ENCODE measurements at regions not wholly inside any gene's neighbourhood (a gene's known extent, or its start where the extent isn't known, plus 50 kb on each side); places are given as distances from the start of the nearest gene placed in this dataset.

DNA sequence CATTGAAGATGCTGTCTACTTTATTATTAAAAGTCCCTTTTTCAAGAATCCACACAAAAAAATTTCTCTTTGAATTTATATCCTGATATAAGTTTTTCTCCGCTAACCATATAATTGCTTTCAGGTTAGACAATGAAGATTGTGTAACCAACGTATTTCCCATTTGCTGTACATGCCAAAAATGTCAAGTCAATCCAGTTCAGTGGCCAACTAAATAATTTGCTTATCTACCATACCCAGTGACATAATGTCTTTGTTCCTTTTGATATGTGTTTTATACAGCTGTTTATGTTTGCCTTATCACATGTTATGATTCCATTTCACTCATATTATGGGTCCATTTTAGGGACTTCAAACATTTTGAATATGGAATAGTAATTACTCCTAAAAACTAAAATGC is 349.9 kb downstream of the EFNA5 start:
- ChIA-PET CTCF (no interaction called here), POLR2A (no interaction called here)
- Mint-ChIP-seq H3K4me1 (no peaks in the 10 kb centered on the region), H3K4me3 (no peak overlapping the region), H3K27me3 (peaks cover 5% of the 10 kb centered on the region), H3K9me3 (ENCODE audit: insufficient read depth) (no peaks in the 10 kb centered on the region), H3K27ac (no peak overlapping the region)
- TF ChIP-seq EZH2 (IDR thresholded peaks at IDR 0.05; ENCODE audit: borderline replicate concordance, insufficient read depth, low read depth, low read length, poor library complexity, severe bottlenecking) (no peak), CTCF (IDR thresholded peaks at IDR 0.05) (no peak)
- H2AFZ ChIP-seq (ENCODE audit: insufficient read depth, low read depth, low read length, poor library complexity, severe bottlenecking), result no peak overlapping the region
- H3K9me3 ChIP-seq (ENCODE audit: control extremely low read depth in 1 of 3, control insufficient read depth in 2 of 3, insufficient read depth in 1 of 3, low read length in 2 of 3), result no peaks in the 10 kb centered on the region
- no peaks in the 10 kb centered on the region for H3K4me1 ChIP-seq (ENCODE audit: control insufficient read depth in 2 of 2, insufficient read depth in 2 of 2, low read length in 2 of 2)
- no peaks in the 10 kb centered on the region for H3K79me2 ChIP-seq (ENCODE audit: control insufficient read depth, insufficient read depth, low read length)
- H3K4me3 ChIP-seq (ENCODE audit: control extremely low read depth in 1 of 5, extremely low read depth in 1 of 5, insufficient read depth in 1 of 5, low read depth in 2 of 5, low read length in 4 of 5), result no peak overlapping the region
- no peak for ATAC-seq (ENCODE audit: low read depth)
- no peak overlapping the region for H3K27ac ChIP-seq (ENCODE audit: low read length in 2 of 2)
- no peak overlapping the region for H3K9ac ChIP-seq (ENCODE audit: low read length)
- WGBS (ENCODE audit: insufficient coverage), result no CpG with 5 or more reads among the region's 2 CpGs
- H3K27me3 ChIP-seq (replicated peaks in 1 of 4; ENCODE audit: control extremely low read depth in 1 of 4, control insufficient read depth in 3 of 4, insufficient read depth in 4 of 4, low read length in 3 of 4), result no peaks in the 10 kb centered on the region
- H3K36me3 ChIP-seq (replicated peaks in 1 of 2; ENCODE audit: control extremely low read depth in 1 of 2, control insufficient read depth in 1 of 2, extremely low read depth in 1 of 2, insufficient read depth in 2 of 2, low read length in 1 of 2), result no peaks in the 10 kb centered on the region
- intact Hi-C loops (cut with micrococcal nuclease), result no loop called here
- H3K4me2 ChIP-seq (replicated peaks; ENCODE audit: low read depth, low read length, poor library complexity, severe bottlenecking), result no peak overlapping the region
- DNase-seq, result no peak
- no peaks in the 10 kb centered on the region for H4K20me1 ChIP-seq (ENCODE audit: control insufficient read depth, insufficient read depth, low read length, poor library complexity, severe bottlenecking)

DNA sequence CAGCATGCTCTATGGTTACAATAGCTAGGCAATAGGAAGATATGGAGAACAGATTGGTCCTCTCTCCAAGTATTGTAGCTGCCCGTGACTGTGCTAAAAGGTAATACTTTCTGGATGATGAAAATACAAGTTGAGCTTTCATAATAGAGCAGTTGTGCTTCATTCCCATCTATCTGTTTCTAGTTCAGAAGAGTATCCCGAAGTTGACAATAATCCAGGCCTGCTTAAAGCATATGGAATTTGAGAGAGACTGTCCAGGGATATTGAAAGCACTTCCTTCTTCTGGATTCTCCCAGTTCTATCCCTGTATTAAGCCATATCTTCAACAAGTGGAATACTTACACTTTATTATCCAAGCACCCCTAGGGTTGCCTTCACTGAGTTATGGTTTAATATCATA is 350.4 kb downstream of the EFNA5 start:
- no peak overlapping the region for H3K4me2 ChIP-seq (replicated peaks; ENCODE audit: low read depth, low read length, poor library complexity, severe bottlenecking)
- ATAC-seq (ENCODE audit: low read depth) (no peak), DNase-seq (no peak)
- H3K9ac ChIP-seq (ENCODE audit: low read length), result no peak overlapping the region
- no peaks in the 10 kb centered on the region for H3K9me3 ChIP-seq (ENCODE audit: control extremely low read depth in 1 of 3, control insufficient read depth in 2 of 3, insufficient read depth in 1 of 3, low read length in 2 of 3)
- H3K79me2 ChIP-seq (ENCODE audit: control insufficient read depth, insufficient read depth, low read length), result no peaks in the 10 kb centered on the region
- no peak overlapping the region for H3K4me3 ChIP-seq (ENCODE audit: control extremely low read depth in 1 of 5, extremely low read depth in 1 of 5, insufficient read depth in 1 of 5, low read depth in 2 of 5, low read length in 4 of 5)
- intact Hi-C loops (cut with micrococcal nuclease), result no loop called here
- H3K27me3 Mint-ChIP-seq, result no peaks in the 10 kb centered on the region
- H3K9me3 Mint-ChIP-seq (ENCODE audit: insufficient read depth), result no peaks in the 10 kb centered on the region
- ChIA-PET POLR2A (no interaction called here), CTCF (no interaction called here)
- H4K20me1 ChIP-seq (ENCODE audit: control insufficient read depth, insufficient read depth, low read length, poor library complexity, severe bottlenecking), result no peaks in the 10 kb centered on the region
- no CpG with 5 or more reads among the region's 2 CpGs for WGBS (ENCODE audit: insufficient coverage)
- no peaks in the 10 kb centered on the region for H3K36me3 ChIP-seq (replicated peaks in 1 of 2; ENCODE audit: control extremely low read depth in 1 of 2, control insufficient read depth in 1 of 2, extremely low read depth in 1 of 2, insufficient read depth in 2 of 2, low read length in 1 of 2)
- no peaks in the 10 kb centered on the region for H3K27me3 ChIP-seq (replicated peaks in 1 of 4; ENCODE audit: control extremely low read depth in 1 of 4, control insufficient read depth in 3 of 4, insufficient read depth in 4 of 4, low read length in 3 of 4)
- H3K4me3 Mint-ChIP-seq, result no peak overlapping the region
- no peaks in the 10 kb centered on the region for H3K4me1 ChIP-seq (ENCODE audit: control insufficient read depth in 2 of 2, insufficient read depth in 2 of 2, low read length in 2 of 2)
- TF ChIP-seq EZH2 (IDR thresholded peaks at IDR 0.05; ENCODE audit: borderline replicate concordance, insufficient read depth, low read depth, low read length, poor library complexity, severe bottlenecking), result no peak
- TF ChIP-seq CTCF (IDR thresholded peaks at IDR 0.05), result no peak
- no peak overlapping the region for H2AFZ ChIP-seq (ENCODE audit: insufficient read depth, low read depth, low read length, poor library complexity, severe bottlenecking)
- H3K4me1 Mint-ChIP-seq, result no peaks in the 10 kb centered on the region
- H3K27ac Mint-ChIP-seq, result no peak overlapping the region
- H3K27ac ChIP-seq (ENCODE audit: low read length in 2 of 2), result no peak overlapping the region
